HG03045 (cell line): ENCODE measurements at regions not wholly inside any gene's neighbourhood (a gene's known extent, or its start where the extent isn't known, plus 50 kb on each side); places are given as distances from the start of the nearest gene placed in this dataset.

Experiments
- ATAC-seq: cut with Tn5 transposase; IDR thresholded peaks from one replicate; pipeline ENCODE4 v1.9.1; 2021; ENCODE audit warnings: mild to moderate bottlenecking, moderate library complexity; ENCODE audit not compliant: unreplicated experiment

- peak; percentile 12 for ATAC-seq
Observed at GRCh38 chr12:92650228-92650822, 52.5 kb upstream of the PLEKHG7 start.

GRCh38 chr12:92649511-92650227 is 53.1 kb upstream of the PLEKHG7 start:
- peak; percentile 87 for ATAC-seq

GRCh38 chr12:92648242-92649031 is 54.4 kb upstream of the PLEKHG7 start:
- no peak for ATAC-seq

GRCh38 chr12:92641291-92641690 is 61.5 kb upstream of the PLEKHG7 start:
- ATAC-seq: no peak

- no peak for ATAC-seq
Observed at GRCh38 chr12:92640691-92641090, 62.1 kb upstream of the PLEKHG7 start.

- ATAC-seq: no peak
Observed at GRCh38 chr12:92639017-92639416, 63.8 kb upstream of the PLEKHG7 start.

- ATAC-seq: no peak
Observed at GRCh38 chr12:92634730-92635129, 68.1 kb upstream of the PLEKHG7 start.

- ATAC-seq: no peak
Observed at GRCh38 chr12:92634202-92634601, 68.6 kb upstream of the PLEKHG7 start.

- no peak for ATAC-seq
Observed at GRCh38 chr12:92630968-92631367, 71.8 kb upstream of the PLEKHG7 start.

GRCh38 chr12:92629349-92630065 is 73.3 kb upstream of the PLEKHG7 start:
- no peak for ATAC-seq

- no peak for ATAC-seq
Observed at GRCh38 chr12:92628476-92628875, 74.3 kb upstream of the PLEKHG7 start.

GRCh38 chr12:92627511-92627910 is 75.3 kb upstream of the PLEKHG7 start:
- ATAC-seq: no peak

- no peak for ATAC-seq
Observed at GRCh38 chr12:92625639-92626310, 77.0 kb upstream of the PLEKHG7 start.

- no peak for ATAC-seq
Observed at GRCh38 chr12:92624236-92624635, 78.6 kb upstream of the PLEKHG7 start.

GRCh38 chr12:92623386-92623785 is 79.4 kb upstream of the PLEKHG7 start:
- no peak for ATAC-seq

GRCh38 chr12:92621833-92622232 is 81.0 kb upstream of the PLEKHG7 start:
- no peak for ATAC-seq

GRCh38 chr12:92621312-92621711 is 81.5 kb upstream of the PLEKHG7 start:
- no peak for ATAC-seq

GRCh38 chr12:92619730-92620684 is 82.8 kb upstream of the PLEKHG7 start:
- ATAC-seq: no peak

- ATAC-seq: no peak
Observed at GRCh38 chr12:92619026-92619425, 83.8 kb upstream of the PLEKHG7 start.

GRCh38 chr12:92615703-92616102 is 87.1 kb upstream of the PLEKHG7 start:
- no peak for ATAC-seq
